BE2C (cell line): ENCODE measurements at regions not wholly inside any gene's neighbourhood (a gene's known extent, or its start where the extent isn't known, plus 50 kb on each side); places are given as distances from the start of the nearest gene placed in this dataset.

Source experiments
- DNase-seq: peaks from one replicate; pipeline ENCODE4 v3.0.0-alpha.2; 2020
- H3K27me3 ChIP-seq: fragments of 250-450 bp; sonication (Bioruptor Pico); 2 replicates; pipeline ENCODE4 v1.5.1; 2020; ENCODE audit warnings: mild to moderate bottlenecking
- H3K36me3 ChIP-seq: fragments of 250-450 bp; sonication (Bioruptor Pico); 2 replicates; pipeline ENCODE4 v1.5.1; 2020; ENCODE audit warnings: mild to moderate bottlenecking
- H3K4me1 ChIP-seq: fragments of 250-450 bp; sonication (Bioruptor Pico); 2 replicates; pipeline ENCODE4 v1.5.1; 2020
- H3K4me3 ChIP-seq: 2 replicates; pipeline ENCODE4 v1.5.1; 2011; ENCODE audit warnings: low read depth, low read length
- H3K9me3 ChIP-seq: fragments of 250-450 bp; sonication (Bioruptor Pico); 2 replicates; pipeline ENCODE4 v1.5.1; 2020
- TF ChIP-seq, protein P1 (sequence below): IDR thresholded peaks from 2 replicates; pipeline ENCODE4 v1.5.1; 2012; ENCODE audit warnings: mild to moderate bottlenecking, low read depth, low read length

DNA sequence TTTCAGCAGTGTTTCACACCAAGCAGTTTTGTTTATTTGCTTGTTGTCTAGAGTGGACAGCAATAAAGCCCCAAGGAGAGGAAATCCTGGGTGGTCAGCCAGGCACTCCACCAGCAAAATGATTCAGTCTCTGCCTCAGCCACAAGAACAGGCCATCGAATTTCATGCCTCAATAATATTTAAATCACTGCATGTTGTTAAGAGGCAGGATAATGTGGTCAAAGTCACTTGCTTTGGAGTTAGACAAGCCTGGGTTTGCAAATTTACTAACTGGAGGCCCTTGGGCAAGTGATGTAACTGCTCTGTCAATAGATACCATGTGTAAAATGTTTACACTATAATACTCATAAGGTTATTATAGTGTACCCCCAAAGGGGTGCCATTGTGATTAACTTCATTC lies 349.6 kb downstream of the LMO4 start:
- H3K4me3 ChIP-seq = no peak overlapping the region
- H3K36me3 ChIP-seq = no peaks in the 10 kb centered on the region
- H3K9me3 ChIP-seq = no peaks in the 10 kb centered on the region
- no peak for DNase-seq
- H3K4me1 ChIP-seq = no peaks in the 10 kb centered on the region
- no peaks in the 10 kb centered on the region for H3K27me3 ChIP-seq
- TF ChIP-seq, protein P1, sequence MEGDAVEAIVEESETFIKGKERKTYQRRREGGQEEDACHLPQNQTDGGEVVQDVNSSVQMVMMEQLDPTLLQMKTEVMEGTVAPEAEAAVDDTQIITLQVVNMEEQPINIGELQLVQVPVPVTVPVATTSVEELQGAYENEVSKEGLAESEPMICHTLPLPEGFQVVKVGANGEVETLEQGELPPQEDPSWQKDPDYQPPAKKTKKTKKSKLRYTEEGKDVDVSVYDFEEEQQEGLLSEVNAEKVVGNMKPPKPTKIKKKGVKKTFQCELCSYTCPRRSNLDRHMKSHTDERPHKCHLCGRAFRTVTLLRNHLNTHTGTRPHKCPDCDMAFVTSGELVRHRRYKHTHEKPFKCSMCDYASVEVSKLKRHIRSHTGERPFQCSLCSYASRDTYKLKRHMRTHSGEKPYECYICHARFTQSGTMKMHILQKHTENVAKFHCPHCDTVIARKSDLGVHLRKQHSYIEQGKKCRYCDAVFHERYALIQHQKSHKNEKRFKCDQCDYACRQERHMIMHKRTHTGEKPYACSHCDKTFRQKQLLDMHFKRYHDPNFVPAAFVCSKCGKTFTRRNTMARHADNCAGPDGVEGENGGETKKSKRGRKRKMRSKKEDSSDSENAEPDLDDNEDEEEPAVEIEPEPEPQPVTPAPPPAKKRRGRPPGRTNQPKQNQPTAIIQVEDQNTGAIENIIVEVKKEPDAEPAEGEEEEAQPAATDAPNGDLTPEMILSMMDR = no peak

DNA sequence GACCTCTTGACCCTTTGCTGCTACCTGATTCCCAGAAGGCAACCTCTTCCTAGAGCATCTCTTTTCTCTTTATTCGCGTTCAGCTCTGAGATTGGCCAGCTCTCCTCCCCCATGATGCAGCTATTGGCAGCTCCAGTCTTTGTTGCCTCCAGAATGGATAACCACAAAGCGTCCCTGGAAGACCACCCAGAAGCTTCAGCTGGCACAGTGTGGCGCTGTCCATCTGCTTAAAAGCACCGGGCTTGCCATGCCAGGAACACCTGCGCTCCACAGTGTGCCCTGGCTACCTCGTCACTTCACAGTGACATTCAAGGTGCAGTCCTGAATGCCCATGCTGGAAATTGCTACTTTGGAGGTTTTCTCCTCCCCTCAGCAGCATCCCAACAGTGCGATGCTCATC lies 353.9 kb downstream of the LMO4 start:
- H3K4me1 ChIP-seq = no peaks in the 10 kb centered on the region
- H3K27me3 ChIP-seq = no peaks in the 10 kb centered on the region
- no peak for DNase-seq
- no peak overlapping the region for H3K4me3 ChIP-seq
- no peaks in the 10 kb centered on the region for H3K36me3 ChIP-seq
- TF ChIP-seq, protein P1 = no peak
- H3K9me3 ChIP-seq = no peaks in the 10 kb centered on the region

DNA sequence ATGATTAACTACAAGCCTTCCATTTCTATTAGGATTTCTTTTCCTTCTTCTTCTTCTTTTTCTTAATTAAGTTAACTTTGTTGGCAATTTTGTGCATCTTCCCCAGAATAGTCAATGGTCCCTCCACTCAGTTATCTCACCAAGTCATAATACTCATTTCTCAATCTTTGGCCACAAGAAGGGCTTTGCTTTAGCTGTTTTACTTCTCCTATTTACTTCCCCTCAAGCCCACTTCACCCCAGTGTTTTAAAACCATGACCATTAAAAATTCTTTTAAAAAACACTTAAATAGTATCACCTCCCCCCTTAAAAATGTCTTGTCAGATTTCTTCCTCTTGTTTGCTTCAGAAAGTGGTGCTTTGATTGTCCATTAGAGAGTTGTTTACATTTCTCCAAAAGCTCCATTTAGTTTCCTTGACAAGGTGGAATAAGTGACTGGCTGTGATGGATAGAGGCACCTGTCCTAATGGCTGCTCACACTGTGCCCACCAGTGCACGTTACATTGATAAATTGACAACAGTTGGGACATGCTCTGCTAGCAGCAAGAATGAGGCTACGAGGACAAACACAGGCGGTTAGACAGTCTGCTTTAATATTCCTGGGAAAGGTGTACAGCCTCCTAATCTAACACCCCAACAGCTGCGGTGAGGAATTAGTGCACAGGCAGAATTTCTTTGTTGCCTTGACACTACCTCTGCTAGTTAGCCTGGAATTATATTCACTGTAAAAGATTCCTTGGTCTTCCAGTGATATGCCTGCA lies 354.7 kb downstream of the LMO4 start:
- H3K4me1 ChIP-seq = no peaks in the 10 kb centered on the region
- no peak overlapping the region for H3K4me3 ChIP-seq
- H3K36me3 ChIP-seq = no peaks in the 10 kb centered on the region
- no peaks in the 10 kb centered on the region for H3K9me3 ChIP-seq
- no peak for DNase-seq
- no peaks in the 10 kb centered on the region for H3K27me3 ChIP-seq
- TF ChIP-seq, protein P1 = no peak

DNA sequence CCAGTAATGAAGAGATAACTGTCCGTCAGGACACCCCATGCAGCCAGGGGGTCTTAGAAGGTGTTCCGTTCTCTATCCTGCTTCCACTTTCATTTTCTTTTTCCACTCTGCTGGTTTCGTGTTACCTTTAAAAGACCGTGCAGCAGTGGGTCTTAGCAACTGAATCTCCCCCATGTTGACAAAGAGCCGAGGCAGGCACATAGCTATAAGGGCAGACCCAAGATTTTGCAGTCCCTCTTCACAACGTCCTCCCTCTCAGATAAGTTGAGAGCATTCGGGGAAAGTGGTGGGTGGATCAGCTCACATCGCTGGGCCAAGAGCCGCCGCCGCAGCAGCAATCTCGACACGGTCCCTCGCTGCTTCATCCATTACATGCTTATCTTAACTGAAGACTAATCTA lies 355.5 kb downstream of the LMO4 start:
- Histone ChIP-seq H3K36me3 (no peaks in the 10 kb centered on the region), H3K4me1 (no peaks in the 10 kb centered on the region), H3K4me3 (no peak overlapping the region), H3K9me3 (no peaks in the 10 kb centered on the region), H3K27me3 (no peaks in the 10 kb centered on the region)
- TF ChIP-seq, protein P1 = no peak
- DNase-seq = no peak

DNA sequence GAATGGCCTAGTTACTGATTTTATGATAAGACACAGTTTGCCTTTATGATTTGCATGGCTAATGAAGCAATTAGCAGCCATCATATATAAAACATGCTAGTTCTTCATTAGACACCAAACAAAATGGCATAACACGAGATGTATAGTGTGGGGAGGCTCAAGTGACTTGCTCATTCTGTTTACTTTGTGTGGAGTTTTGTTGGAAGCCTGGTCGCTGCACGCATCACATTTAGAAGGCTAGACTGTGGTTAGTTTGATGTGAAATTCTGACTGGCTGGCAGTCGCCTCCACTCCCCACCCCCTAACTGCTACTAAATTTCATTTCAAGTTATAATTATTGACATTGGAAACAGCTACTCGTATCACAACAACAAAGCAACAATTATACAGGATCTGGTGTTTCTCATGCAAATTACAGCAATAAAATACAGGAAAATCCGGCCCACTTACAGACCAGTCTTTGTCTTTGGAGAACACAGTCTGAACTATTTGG lies 356.1 kb downstream of the LMO4 start:
- Histone ChIP-seq H3K27me3 (no peaks in the 10 kb centered on the region), H3K4me1 (no peaks in the 10 kb centered on the region), H3K4me3 (no peak overlapping the region), H3K9me3 (no peaks in the 10 kb centered on the region), H3K36me3 (no peaks in the 10 kb centered on the region)
- TF ChIP-seq, protein P1 = no peak
- no peak for DNase-seq

DNA sequence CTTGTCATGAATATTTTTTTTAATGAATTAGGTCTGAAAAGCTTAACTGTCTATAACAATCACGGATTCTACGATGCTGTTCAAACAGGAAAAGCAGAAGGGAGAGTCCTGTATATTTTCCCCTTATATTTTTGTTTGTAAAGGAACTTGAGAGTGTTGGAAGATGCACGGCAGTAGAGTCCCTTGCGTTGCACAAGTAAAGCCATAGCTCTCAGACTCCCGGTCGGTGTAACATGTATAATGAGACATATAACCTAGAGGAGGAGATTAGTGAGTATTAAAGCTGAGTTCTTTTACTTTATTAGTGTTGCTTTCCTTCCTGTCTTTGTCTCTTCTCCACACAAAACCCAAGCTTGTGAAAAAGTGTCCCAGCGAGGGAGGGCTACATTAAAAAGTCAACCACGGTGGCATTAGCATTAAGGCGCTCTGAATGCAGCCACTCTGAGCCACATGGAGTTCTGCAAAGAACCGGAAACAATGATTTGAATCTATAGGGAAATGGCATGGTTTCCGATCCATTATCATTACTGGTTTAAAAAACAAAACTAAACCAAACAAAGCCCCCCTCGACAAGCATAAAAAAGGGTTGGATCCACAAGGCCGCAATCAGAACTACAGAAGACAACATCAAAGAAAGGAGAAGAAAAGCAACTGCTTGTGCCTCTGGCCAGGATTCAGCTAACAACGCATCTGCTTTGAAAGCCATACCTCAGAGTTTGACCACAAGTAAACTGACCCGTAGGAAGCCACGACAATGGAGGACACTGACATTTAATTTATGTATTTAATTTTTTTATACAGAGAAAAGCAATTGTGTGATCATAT lies 356.8 kb downstream of the LMO4 start:
- H3K27me3 ChIP-seq = no peaks in the 10 kb centered on the region
- H3K4me3 ChIP-seq = no peak overlapping the region
- no peak for DNase-seq
- H3K9me3 ChIP-seq = no peaks in the 10 kb centered on the region
- H3K36me3 ChIP-seq = no peaks in the 10 kb centered on the region
- H3K4me1 ChIP-seq = no peaks in the 10 kb centered on the region
- TF ChIP-seq, protein P1 = no peak
